ENCODE measurements at regions not wholly inside any gene's neighbourhood (a gene's known extent, or its start where the extent isn't known, plus 50 kb on each side); places are given as distances from the start of the nearest gene placed in this dataset.

DNA sequence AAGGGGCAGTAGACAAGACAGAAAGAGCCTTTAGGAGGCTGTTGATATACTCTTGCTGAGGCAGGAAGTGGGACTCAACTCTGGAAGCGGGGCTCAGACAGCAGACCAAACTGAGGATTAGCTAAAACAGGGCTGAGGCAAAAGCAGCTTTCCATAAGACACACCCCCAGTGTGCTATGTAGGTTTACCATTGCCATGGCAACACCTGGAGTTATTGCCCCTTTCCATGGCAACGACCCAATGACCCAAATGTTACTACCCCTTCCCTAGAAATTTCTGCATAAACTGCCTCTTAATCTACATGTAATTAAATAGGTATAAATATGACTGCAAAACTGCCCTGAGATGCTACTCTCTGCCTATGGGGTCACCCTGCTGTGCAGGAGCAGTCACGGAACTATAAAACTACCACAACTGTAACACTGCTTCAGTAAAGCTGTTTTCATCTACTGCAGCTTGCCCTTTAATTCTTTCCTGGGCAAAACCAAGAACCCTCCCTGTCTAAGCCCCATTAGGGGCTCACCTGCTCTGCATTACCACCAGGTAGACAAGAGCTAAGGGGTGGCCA lies 348.4 kb upstream of the PODXL start:
- peak; percentile 5 for DNase-seq (ENCODE audit: low read depth)
- no peak overlapping the region for H3K4me3 ChIP-seq (ENCODE audit: low read length)
- TF ChIP-seq, protein P1, sequence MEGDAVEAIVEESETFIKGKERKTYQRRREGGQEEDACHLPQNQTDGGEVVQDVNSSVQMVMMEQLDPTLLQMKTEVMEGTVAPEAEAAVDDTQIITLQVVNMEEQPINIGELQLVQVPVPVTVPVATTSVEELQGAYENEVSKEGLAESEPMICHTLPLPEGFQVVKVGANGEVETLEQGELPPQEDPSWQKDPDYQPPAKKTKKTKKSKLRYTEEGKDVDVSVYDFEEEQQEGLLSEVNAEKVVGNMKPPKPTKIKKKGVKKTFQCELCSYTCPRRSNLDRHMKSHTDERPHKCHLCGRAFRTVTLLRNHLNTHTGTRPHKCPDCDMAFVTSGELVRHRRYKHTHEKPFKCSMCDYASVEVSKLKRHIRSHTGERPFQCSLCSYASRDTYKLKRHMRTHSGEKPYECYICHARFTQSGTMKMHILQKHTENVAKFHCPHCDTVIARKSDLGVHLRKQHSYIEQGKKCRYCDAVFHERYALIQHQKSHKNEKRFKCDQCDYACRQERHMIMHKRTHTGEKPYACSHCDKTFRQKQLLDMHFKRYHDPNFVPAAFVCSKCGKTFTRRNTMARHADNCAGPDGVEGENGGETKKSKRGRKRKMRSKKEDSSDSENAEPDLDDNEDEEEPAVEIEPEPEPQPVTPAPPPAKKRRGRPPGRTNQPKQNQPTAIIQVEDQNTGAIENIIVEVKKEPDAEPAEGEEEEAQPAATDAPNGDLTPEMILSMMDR (conservative IDR thresholded peaks at IDR 0.05; ENCODE audit: low read depth, low read length), result no peak

DNA sequence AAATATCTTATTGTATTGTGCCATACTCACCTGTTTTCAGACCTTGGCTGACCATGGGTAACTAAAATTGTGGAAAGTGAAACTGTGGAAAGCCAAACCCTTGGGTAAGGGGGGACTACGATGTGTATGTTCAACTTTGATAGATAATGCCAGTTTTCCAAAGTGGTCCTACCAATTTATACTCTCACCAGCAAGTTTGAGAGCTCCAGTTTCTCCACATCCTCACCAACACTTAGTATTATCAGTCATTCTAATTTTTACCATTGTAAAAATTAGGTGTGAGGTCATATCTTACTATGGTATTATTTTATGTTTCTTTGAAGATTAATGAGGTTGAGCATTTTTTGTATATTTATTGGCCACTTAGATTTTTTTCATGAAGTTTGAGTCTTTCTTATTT lies 346.9 kb upstream of the PODXL start:
- TF ChIP-seq, protein P1 (conservative IDR thresholded peaks at IDR 0.05; ENCODE audit: low read depth, low read length), result no peak
- no peak for DNase-seq (ENCODE audit: low read depth)
- H3K4me3 ChIP-seq (ENCODE audit: low read length), result no peak overlapping the region

DNA sequence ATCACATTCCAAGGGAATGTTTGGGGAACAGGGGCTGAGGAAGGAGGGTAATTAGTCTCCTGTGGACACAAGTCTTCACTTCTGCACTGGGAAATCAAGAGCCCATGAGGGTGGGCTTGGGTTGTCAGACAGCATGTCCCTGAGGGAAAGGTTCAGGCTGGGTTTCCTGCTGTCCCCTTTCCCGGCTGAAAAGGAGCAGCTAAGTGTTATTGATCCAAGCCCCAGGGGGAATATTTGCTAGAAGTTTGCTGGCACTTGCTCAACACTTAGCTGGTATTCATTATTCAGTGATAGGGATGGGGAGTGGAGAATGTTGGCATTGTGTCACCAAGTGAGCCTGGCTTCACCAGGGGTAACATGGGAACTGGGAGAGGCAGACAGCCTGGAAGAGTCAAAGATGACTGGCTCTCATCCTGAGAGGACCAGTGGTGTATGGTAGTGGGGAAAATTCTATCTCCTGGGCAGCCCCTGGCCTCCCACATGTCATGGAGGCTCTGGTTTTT lies 344.4 kb upstream of the PODXL start:
- no peak for DNase-seq (ENCODE audit: low read depth)
- TF ChIP-seq, protein P1 (conservative IDR thresholded peaks at IDR 0.05; ENCODE audit: low read depth, low read length), result no peak
- H3K4me3 ChIP-seq (ENCODE audit: low read length), result no peak overlapping the region

DNA sequence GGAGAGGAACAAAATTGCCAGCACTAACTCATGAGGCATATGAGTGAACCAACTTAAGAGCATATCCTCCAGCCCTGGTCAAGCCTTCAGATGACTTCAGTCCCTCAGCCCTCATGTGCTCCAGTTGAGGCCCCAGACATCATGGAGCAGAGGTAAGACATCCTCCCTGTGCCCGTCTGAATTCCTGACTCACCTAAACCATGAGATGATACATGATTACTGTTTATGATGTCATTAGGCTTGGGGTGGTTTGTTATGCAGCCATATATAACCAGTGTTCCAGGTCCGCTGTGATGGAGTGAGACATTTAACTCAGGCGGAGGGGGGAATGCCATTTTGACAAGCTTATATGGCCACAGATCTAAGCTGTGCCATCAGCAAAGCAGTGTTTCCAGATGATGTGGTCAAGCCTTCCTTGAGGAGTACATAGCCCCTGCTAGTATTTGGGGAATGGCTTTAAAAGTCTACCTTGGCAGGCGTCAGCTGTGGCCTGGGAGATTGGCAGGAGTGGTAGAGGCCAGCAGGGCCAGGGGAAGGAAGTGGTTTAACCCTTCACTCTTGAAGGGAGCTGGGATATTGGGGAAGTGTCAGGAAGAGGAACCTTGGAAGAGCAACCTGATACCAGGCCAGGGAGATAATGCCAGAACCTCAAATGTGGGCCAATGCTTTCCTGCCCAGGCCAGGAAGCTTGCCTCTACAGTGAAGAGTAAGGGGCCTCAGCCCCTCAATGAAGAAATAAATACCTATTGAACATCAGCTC lies 343.0 kb upstream of the PODXL start:
- TF ChIP-seq, protein P1 (conservative IDR thresholded peaks at IDR 0.05; ENCODE audit: low read depth, low read length), result no peak
- H3K4me3 ChIP-seq (ENCODE audit: low read length), result no peak overlapping the region
- no peak for DNase-seq (ENCODE audit: low read depth)

DNA sequence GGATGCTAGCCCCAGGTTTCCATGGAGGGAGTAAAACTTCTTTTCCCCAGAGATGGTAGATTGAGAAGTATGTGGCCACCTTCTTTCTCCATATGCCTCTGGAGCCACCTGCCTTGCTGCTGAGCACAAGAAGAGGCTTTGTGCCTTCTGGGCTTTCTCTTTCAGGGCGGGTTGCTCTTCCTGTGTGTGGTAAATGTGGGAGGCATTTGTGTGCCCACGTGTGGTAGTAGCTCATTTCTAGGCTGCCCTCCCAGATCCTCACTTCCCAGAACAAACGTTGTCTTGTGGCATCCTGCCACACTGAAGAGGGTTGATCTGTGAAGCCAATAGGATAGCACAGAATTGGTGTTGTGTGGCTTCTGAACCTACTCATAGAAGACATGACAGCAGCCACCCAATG lies 342.0 kb upstream of the PODXL start:
- TF ChIP-seq, protein P1 (conservative IDR thresholded peaks at IDR 0.05; ENCODE audit: low read depth, low read length), result no peak

DNA sequence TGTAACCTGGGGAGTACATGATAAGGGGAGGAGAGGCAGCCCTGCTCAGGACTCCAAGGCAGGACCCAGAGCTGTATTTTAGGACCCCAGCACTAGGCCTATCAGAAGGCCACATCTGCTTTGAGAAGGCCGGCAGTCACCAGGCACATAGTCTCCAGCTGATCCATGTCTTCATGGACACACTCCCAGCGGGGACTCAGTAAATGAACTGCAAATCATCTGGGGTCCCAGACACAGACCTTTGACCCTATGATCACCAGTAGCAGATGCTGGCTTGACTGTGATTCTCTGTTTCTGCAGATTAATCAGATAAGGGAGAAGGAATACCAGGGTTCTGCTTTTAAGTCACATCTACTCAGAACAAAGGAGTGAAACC lies 341.4 kb upstream of the PODXL start:
- TF ChIP-seq, protein P1 (conservative IDR thresholded peaks at IDR 0.05; ENCODE audit: low read depth, low read length), result no peak
- DNase-seq (ENCODE audit: low read depth), result no peak
- H3K4me3 ChIP-seq (ENCODE audit: low read length), result no peak overlapping the region

More for the DNA sequence above, 342.0 kb upstream of the PODXL start:
- no peak for DNase-seq (ENCODE audit: low read depth)
- H3K4me3 ChIP-seq (ENCODE audit: low read length), result no peak overlapping the region

All from retinal pigment epithelial cell (primary cell).